RCC 7860 (cell line): ENCODE measurements at regions not wholly inside any gene's neighbourhood (a gene's known extent, or its start where the extent isn't known, plus 50 kb on each side); places are given as distances from the start of the nearest gene placed in this dataset.
"Not testable (repeated sequence)": the region's sequence is repeated elsewhere in the genome, so short reads cannot be mapped to it uniquely, and the experiment has no call there.

Source experiments
- DNase-seq: peaks from one replicate; pipeline ENCODE4 v3.0.0-alpha.2; 2015; ENCODE audit warnings: low spot score
- FAIRE-seq: peaks from 2 replicates; lab custom pipeline; 2012; peaks lifted over from hg19 to GRCh38; lab: Jason Lieb, UNC

DNA sequence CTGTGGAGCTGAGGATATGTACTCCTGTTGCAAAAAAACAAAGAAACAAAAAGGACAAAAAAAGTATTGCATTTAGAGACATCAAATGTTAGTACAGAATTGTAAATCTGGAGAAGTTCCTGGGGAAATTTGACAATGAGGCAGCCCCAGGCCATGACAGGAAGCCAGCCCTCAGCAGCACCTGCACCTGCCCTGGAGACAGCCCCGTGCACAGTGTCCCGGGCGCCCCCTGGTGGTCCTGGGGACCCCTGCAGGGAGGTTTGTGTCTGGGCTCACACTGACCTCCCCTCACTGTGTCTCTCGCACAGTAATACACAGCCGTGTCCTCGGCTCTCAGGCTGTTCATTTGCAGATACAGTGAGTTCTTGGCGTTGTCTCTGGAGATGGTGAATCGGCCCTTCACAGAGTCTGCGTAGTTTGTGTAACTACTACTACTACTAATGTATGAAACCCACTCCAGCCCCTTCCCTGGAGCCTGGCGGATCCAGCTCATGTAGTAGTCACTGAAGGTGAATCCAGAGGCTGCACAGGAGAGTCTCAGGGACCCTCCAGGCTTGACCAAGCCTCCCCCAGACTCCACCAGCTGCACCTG, 590.1 kb downstream of the TMEM121 start:
- FAIRE-seq, DNase-seq: not testable (repeated sequence)

DNA sequence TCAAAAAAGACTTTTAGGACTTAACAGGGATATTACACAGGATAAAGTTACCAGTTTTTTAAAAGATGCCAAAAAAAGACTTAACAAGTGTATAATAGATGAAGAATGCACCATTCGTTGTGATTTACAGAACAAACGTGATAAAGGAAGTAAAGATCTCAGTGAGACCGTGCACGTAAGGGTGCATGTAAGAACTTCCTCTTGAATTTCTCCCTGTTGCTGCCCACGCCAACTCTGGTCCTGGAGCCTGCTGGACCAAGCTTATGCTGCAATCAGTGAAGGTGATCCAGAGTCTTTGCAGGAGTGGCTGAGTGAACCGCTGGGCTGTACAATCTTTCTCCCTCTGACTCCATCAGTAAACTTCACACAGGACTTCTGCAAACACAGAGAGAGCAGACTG, 593.7 kb downstream of the TMEM121 start:
- FAIRE-seq (no peak), DNase-seq (no peak)

DNA sequence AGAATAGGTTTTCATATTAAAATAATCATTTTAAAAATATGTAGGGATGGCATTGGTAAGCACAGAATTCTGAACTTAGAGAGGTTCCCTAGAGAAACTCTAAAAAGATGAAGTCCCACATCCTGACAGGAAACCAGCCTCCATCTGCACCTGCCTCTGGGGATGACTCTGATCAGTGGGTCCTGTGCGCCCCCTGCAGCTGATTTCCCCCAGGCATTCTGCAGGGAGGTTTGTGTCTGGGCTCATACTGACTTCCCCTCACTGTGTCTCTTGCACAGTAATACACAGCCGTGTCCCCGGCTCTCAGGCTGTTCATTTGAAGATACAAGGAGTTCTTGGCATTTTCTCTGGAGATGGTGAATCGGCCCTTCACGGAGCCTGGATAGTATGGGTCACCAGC, 602.9 kb downstream of the TMEM121 start:
- no peak for DNase-seq
- no peak for FAIRE-seq

DNA sequence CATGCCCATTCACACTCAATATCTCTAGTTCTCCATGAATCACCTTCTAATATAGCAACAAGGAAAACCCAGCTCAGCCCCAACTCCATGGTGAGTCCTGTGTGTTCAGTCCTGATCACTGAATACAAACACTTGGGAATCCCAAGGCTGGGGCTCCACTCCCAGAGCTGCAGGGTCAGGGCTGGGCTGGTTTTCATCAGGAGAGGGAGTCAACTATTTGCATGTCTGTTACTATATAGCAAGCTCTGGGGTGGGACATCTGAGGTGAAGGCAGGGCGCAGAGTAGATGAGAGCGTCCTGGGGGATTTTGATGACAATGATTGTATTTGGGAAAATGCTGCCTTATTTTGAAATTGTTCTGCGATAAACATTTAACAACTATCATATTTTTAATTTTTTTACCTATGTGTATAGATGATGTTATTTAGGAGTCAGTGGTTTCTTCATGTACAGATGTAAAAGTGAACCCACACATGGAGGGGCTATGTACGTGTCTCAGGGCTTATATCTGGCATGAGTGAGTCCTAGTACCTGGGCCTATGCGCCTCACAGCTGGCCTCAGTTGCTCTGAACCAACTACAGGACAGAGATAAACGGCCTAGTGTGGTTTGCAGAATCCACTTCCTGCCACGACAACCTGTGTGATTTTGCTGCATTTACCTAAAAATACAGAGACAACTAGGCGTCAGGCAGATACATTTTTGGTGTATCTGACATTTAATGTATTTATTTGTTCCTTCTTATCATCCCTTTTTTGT, 603.7 kb downstream of the TMEM121 start:
- DNase-seq, FAIRE-seq: not testable (repeated sequence)

DNA sequence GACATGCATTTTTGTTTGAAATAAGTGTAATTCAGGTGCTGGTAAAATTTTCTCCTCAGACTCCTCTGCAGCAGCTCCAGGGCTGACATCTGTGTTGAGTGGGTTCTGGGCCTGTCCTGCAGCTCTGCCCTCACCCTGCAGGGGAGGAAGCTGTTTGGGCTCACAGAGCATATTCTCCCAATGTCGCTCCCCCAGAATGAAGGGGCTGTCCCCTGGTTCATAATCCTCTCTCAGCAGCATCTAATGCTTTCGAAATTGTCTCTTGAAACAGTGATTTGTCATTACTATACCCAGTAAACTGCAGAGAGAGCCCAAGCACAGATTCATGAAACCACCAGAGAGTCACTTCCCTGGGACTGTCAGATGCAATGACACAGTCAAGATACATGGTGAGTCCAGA, 606.7 kb downstream of the TMEM121 start:
- not testable (repeated sequence) for DNase-seq, FAIRE-seq

DNA sequence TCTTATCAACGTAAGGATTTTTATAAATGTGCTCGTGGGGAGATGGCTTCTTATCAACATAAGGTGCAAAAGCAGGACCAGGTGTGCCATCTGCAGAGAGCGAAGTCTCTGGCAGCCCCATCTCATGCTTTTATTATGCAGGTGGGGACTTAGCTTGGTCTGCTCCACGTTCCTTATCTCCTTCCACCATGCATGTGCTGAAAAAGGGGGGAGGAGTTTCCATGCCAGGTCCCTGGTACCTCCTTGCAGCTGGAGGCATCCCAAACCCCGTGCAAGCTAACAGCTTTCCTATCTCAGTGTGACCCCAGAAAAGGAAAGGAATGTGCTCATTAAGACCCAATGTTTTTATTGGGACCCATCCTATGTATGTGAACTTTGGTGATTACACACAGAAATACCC, 608.5 kb downstream of the TMEM121 start:
- no peak for FAIRE-seq
- DNase-seq, result no peak

DNA sequence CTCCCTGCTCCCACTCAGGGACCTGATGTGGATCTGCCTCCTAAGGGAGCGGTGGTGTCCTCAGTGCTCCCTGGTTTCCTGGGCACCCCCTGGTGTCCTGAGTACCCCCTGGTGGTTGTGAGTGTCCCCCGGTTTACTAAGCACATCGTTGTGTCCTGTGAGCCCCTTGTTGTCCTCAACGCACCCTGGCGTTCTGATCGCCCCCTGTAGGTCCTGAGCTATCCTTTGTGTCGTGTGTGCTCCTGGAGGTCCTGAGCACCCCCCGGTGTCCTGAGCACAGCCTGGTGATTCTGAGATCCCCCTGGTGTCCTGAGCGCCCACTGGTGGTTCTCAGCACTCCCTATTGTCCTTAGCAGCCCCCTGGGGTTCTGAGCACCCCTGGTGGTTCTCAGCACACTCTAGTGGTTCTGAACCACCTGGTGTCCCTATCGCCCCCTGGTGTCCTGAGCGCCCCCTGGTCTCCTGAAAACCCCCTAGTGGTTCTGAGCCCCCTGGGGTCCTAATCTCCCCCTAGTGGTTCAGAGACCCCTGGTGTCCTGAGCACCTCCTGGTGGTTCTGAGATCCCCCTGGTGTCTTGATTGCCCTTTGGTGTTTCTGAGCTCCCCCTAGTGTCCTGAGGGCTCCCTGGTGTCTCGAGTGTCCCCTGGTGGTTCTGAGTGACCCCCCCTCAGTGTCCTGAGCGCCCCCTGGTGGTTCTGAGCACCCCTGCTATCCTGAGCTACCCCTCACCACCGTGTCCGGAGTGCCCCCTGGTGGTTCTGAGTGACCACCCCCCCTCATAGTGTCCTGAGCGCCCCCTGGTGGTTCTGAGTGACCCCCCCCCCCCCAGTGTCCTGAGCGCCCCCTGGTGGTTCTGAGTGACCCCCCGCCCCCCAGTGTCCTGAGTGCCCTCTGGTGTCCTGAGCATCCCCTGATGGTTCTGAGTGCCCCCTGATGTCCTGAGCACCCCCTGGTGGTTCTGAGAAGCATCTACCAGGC, 615.1 kb downstream of the TMEM121 start:
- no peak for FAIRE-seq
- no peak for DNase-seq

DNA sequence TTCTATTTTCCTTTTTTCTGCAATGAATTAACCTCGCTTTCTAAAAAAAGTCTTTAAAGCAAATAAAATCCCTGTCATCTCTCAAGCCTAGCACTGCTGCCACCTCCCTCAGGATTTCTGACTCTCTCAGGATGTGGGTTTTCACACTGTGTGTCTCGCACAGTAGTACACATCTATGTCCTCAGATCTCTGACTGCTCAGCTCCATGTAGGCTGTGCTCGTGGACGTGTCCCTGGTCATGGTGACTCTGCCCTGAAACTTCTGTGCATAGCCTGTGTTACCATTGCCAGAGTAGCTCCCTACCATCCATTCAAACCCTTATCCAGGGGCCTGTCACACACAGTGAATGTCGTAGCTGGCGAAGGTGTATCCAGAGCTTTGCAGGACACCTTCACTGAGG, 619.3 kb downstream of the TMEM121 start:
- not testable (repeated sequence) for DNase-seq, FAIRE-seq

DNA sequence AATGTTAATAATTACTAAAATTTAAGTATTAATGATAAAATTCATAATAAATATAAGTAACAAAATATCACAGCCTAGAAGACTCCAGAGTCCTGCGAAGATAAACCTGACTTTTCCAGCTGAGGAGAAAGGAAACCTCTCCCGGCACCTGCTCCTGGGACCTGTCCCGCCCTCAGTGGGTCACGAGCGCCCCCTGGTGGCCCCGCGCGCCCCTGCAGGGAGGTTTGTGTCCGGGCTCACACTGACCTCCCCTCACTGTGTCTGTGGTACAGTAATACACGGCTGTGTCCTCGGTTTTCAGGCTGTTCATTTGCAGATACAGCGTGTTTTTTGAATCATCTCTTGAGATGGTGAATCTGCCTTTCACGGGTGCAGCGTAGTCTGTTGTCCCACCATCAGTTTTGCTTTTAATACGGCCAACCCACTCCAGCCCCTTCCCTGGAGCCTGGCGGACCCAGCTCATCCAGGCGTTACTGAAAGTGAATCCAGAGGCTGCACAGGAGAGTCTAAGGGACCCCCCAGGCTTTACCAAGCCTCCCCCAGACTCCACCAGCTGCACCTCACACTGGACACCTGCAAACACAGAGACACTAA, 627.1 kb downstream of the TMEM121 start:
- DNase-seq, result not testable (repeated sequence)

DNA sequence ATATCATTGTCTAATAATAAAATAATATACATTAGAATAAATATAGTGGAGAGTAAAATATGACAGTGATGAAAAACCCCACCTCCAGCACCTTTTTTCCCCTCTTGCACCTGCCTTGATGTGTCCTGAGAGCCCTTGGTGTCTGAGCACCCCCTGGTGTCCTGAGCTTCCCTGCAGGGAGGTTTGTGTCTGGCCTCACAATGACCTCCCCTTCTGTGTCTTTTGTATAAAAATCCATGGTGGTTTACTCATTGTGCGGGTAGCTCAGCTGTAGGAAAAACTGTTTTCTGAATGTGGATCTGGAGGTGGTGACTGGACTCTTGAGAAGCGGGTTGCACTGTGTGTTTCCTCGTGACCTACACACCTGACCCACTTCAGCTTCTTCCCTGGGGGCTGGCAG, 636.9 kb downstream of the TMEM121 start:
- FAIRE-seq, result no peak
- DNase-seq, result no peak

More for the DNA sequence above, 627.1 kb downstream of the TMEM121 start:
- not testable (repeated sequence) for FAIRE-seq

DNA sequence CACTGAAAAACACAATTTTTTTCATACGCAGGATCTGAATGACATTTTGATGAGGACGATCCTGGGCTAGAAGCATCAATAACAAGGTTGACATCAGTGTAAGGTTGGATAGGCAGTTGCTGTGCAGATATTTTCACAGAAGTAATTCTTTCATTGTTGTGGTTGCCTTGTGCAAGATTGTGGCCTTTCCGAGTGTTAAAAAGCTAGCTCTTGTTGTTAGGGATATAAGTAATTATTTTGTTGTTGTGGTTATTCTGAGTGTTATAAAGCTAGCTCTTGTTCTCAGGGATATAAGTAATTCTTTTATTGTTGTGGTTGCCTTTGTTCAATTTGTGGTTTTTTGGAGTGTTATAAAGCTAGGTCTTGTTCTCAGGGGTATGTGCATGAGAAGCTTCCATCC, 637.4 kb downstream of the TMEM121 start:
- not testable (repeated sequence) for FAIRE-seq, DNase-seq

DNA sequence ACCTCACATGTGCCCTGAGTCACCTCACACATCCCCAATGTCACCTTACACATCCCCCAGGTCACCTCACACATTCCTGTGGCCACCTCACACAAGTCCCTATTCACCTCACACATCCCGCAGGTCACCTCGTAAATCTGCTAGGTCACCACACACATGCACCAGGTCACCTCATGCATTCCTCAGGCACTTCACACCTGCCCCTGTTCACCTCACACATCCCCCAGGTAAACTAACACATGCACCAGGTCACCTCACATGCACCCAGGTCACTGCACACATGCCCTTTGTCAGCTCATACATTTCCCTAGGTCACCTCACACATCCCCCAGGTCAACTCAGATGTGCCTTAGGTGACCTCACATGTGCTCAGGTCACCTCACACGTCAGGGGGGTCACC, 639.8 kb downstream of the TMEM121 start:
- no peak for FAIRE-seq

DNA sequence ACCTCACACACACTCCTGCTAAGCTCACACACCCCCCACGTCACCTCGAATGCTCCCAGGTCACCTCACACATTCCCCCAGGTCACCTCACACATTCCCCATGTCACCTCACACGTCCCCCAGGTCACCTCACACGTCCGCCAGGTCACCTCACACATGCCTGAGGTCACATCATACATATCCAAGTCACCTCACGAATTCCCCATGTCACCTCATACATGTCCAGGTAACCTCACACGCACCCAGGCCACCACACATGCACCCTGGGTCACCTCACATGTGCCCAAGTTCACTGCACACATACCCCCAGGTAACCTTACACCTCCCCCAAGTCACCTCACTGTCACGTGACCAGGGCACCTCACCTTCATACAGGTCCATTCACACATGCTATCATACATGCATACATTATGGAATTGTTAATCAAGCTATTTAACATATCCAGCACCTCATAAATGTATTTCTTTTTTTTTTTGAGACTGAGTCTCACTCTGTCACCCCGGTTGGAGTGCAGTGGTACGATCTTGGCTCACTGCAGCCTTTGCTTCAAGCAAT, 640.3 kb downstream of the TMEM121 start:
- FAIRE-seq, result no peak
- no peak for DNase-seq

More for the DNA sequence above, 639.8 kb downstream of the TMEM121 start:
- no peak for DNase-seq

DNA sequence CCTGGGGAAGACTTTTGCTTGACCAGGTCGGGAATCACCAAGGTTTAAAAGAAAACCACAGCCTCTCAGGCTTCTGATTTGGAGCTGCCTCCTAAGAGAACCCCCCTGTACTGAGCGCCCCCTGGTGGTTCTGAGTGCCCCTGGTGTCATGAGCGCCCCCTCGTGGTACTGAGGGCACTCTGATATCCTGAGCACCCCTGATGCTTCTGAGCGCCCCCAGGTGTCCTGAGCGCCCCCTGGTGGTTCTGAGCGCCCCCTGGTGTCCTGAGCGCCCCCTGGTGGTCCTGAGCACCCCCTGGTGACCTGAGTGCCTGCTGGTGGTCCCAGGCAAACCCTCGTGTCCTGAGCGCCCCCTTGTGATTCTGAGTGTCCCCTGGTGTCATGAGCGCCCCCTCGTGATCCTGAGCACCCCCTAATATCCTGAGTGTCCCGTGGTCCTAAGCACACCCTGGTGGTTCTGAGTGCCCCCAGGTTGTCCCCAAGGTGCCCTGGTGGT, 643.8 kb downstream of the TMEM121 start:
- not testable (repeated sequence) for DNase-seq, FAIRE-seq

DNA sequence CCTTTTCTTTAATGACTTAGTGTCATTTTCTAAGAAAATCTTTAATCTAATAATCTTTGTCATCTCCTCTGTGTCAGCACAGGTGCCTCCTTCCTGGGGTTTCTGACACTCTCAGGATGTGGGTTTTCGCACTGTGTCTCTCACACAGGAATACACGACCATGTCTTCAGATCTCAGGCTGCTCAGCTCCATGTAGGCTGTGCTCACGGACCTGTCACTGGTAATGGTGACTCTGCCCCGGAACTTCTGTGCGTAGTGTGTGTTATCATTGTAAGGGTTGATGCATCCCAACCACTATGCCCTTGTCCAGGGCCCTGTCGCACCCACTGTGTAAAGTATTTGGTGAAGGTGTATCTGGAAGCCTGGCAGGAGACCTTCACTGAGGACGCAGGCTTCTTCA, 647.8 kb downstream of the TMEM121 start:
- FAIRE-seq (no peak), DNase-seq (no peak)

DNA sequence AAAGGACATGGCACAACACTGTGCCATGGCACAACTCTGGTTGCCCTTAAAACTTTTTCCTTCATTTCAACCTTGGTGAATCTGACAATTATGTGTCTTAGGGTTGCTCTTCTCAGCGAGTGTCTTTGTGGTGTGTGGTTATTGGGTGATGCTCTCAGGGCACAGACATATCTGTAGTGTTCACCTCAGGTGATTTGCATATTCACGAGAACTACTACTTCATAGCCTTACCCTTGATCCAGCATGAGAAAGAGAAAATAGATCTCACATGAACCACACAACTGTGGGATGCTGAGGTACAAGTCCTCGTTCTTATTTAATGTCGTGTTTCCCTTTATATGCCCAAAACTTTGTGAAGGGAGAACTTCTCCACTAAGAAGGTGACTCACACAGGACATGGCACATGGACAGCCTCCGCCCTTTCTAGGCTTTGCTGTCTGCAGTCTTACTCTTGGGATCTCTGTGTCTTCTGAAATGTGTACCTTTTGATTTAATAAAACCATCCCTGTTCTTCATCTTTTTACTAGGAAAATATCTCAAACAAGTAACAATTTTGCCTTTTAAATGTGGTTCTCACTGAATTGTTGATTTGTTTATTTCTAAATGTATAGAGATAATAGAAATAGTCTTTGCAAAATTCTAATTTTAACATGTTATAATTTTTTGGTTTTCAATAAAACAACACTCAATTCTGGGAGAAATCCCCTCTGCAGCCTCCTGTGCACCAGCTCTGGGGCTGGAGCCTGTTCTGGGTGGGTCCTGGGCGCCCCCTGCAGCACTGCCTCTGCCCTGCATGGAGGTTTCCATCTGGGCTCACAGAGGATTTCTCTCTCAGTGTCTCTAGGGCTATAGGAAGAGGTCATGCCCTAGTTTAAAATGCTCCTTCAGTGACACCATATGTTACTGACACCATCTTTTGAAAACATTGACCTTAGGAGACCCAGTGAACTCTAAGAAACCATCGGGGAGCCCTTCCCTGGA, 651.2 kb downstream of the TMEM121 start:
- FAIRE-seq, DNase-seq: not testable (repeated sequence)

DNA sequence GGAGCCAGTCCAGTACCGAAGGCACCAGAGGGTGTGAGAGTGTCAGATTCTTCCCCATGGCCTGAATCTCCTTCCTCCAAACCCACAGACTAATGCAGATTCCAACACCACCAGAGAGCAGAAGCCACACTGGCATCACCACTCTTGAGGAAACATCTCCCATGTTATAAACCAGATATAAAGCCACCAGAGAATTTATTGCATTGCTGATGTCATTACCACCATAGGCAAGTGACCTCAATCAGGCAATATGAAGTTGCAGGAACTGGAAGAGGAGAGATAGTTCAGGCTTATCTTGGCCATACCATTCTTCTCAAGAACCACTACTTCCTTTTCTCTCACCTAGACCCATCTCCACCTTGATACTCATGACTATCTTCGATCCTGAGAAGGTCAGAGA, 653.4 kb downstream of the TMEM121 start:
- DNase-seq (no peak), FAIRE-seq (no peak)

DNA sequence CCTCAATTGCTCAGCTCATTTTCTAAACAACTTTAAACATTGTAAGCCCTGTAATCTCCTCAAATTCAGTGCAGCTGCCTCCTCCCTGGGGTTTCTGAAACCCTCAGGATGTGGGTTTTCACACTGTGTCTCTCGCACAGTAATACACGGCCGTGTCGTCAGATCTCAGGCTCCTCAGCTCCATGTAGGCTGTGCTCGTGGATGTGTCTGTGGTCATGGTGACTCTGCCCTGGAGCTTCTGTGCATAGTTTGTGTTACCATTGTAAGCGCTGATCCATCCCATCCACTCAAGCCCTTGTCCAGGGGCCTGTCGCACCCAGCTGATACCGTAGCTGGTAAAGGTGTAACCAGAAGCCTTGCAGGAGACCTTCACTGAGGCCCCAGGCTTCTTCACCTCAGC, 658.4 kb downstream of the TMEM121 start:
- not testable (repeated sequence) for FAIRE-seq, DNase-seq
